C4-2B (cell line): ENCODE measurements at regions not wholly inside any gene's neighbourhood (a gene's known extent, or its start where the extent isn't known, plus 50 kb on each side); places are given as distances from the start of the nearest gene placed in this dataset.

ENCODE experiments used
- CTCF ChIP-seq: fragments of 450-650 bp; conservative IDR thresholded peaks from 2 replicates; pipeline ENCODE4 v1.5.1; 2017; ENCODE audit warnings: mild to moderate bottlenecking
- ZFX ChIP-seq: fragments of 450-650 bp; IDR thresholded peaks from 2 replicates; pipeline ENCODE4 v1.6.1; 2017

- TF ChIP-seq CTCF (no peak), ZFX (no peak)
Measured at GRCh38 chr13:74641586-74641985, 507.4 kb upstream of the KLF12 start.
